ENCODE measurements at regions not wholly inside any gene's neighbourhood (a gene's known extent, or its start where the extent isn't known, plus 50 kb on each side); places are given as distances from the start of the nearest gene placed in this dataset.

GRCh38 chr22:49011769-49012648 is 815.7 kb downstream of the BRD1 start:
- H3K4me1 ChIP-seq (replicated peaks in 1 of 2): no peaks in the 10 kb centered on the region
- H3K27ac ChIP-seq: no peak overlapping the region
- H3K27me3 ChIP-seq: no peaks in the 10 kb centered on the region
- H3K4me3 ChIP-seq: no peak overlapping the region
- H3K9me3 ChIP-seq (replicated peaks in 1 of 3): no peaks in the 10 kb centered on the region
- TF ChIP-seq CTCF (IDR thresholded peaks at IDR 0.05) (no peak), POLR2A (IDR thresholded peaks at IDR 0.05) (no peak)
- intact Hi-C loops (cut with DNase I): no loop called here
- no peaks in the 10 kb centered on the region for H3K36me3 ChIP-seq (replicated peaks in 1 of 2)
- 68 to 72% (median 70%) methylated on average over 16 of the region's 16 CpGs for WGBS, 4 donors
- peak in 3 of 7 donors; percentile 4 to 52 (median 7) for DNase-seq

GRCh38 chr22:49011379-49011768 is 816.3 kb downstream of the BRD1 start:
- Histone ChIP-seq H3K4me3 (no peak overlapping the region), H3K27me3 (no peaks in the 10 kb centered on the region), H3K27ac (no peak overlapping the region), H3K9me3 (replicated peaks in 1 of 3) (no peaks in the 10 kb centered on the region), H3K36me3 (replicated peaks in 1 of 2) (no peaks in the 10 kb centered on the region), H3K4me1 (replicated peaks in 1 of 2) (no peaks in the 10 kb centered on the region)
- WGBS, 4 donors: 52 to 83% (median 79%) methylated on average over 7 to 11 of the region's 11 CpGs
- intact Hi-C loops (cut with DNase I): no loop called here
- DNase-seq: peak in 2 of 7 donors; percentile 3 to 29
- TF ChIP-seq CTCF (IDR thresholded peaks at IDR 0.05): no peak
- TF ChIP-seq POLR2A (IDR thresholded peaks at IDR 0.05): no peak

- intact Hi-C loops (cut with DNase I): no loop called here
- WGBS, 4 donors: 74 to 85% (median 81%) methylated on average over 9 to 12 of the region's 12 CpGs
- Histone ChIP-seq H3K4me1 (replicated peaks in 1 of 2) (no peaks in the 10 kb centered on the region), H3K4me3 (no peak overlapping the region), H3K9me3 (replicated peaks in 1 of 3) (no peaks in the 10 kb centered on the region), H3K27me3 (no peaks in the 10 kb centered on the region), H3K27ac (no peak overlapping the region), H3K36me3 (replicated peaks in 1 of 2) (no peaks in the 10 kb centered on the region)
- TF ChIP-seq POLR2A (IDR thresholded peaks at IDR 0.05) (no peak), CTCF (IDR thresholded peaks at IDR 0.05) (no peak)
- peak in 2 of 7 donors; percentile 3 to 33 for DNase-seq
Observed at GRCh38 chr22:49010901-49011300, 816.8 kb downstream of the BRD1 start.

GRCh38 chr22:49010070-49010863 is 817.4 kb downstream of the BRD1 start:
- no peaks in the 10 kb centered on the region for H3K4me1 ChIP-seq (replicated peaks in 1 of 2)
- H3K36me3 ChIP-seq (replicated peaks in 1 of 2): no peaks in the 10 kb centered on the region
- no peak overlapping the region for H3K4me3 ChIP-seq
- H3K27me3 ChIP-seq: no peaks in the 10 kb centered on the region
- H3K9me3 ChIP-seq (replicated peaks in 1 of 3): no peaks in the 10 kb centered on the region
- intact Hi-C loops (cut with DNase I): no loop called here
- WGBS, 4 donors: 79 to 92% (median 86%) methylated on average over 18 to 25 of the region's 25 CpGs
- H3K27ac ChIP-seq: no peak overlapping the region
- TF ChIP-seq POLR2A (IDR thresholded peaks at IDR 0.05) (no peak), CTCF (IDR thresholded peaks at IDR 0.05) (no peak)
- peak in 2 of 7 donors; percentile 1 to 20 for DNase-seq

Measured in adrenal gland (tissue), 9 donors.